ENCODE measurements at regions not wholly inside any gene's neighbourhood (a gene's known extent, or its start where the extent isn't known, plus 50 kb on each side); places are given as distances from the start of the nearest gene placed in this dataset.

DNA sequence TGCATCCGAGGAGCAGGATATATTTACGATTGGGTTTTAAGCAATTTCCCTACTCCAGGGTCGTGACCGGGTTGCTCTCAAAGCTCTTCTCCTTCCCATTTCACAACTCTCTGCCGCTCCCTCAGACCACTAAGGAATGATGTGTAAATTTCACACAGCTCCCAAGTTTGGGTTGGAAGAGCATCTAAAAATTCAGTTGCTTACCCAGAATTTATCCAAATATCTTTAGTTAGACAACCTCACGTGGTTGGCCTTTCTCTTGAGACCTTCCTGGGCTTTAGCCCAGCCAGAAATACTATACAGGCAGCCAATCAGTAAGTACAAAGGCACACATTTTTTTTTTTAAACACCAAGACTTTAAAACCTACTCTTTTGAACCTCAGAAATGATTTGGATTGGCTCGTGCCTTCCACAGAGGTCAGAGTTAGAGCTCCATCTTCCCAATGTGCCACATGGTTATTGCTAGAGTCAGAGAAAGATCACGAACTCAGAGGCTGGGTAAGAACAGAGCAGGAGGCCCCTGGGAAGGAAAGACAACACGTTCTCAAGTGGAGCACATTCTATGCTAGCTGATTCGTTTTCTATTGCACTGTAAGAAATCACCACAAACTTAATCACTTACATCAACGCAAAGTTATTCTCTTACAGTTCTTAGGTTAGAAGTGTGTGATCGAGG, 335.4 kb upstream of the MGMT start:
- no peak overlapping the region for H3K4me3 ChIP-seq (ENCODE audit: low read depth, low read length)
- TF ChIP-seq, protein P1, sequence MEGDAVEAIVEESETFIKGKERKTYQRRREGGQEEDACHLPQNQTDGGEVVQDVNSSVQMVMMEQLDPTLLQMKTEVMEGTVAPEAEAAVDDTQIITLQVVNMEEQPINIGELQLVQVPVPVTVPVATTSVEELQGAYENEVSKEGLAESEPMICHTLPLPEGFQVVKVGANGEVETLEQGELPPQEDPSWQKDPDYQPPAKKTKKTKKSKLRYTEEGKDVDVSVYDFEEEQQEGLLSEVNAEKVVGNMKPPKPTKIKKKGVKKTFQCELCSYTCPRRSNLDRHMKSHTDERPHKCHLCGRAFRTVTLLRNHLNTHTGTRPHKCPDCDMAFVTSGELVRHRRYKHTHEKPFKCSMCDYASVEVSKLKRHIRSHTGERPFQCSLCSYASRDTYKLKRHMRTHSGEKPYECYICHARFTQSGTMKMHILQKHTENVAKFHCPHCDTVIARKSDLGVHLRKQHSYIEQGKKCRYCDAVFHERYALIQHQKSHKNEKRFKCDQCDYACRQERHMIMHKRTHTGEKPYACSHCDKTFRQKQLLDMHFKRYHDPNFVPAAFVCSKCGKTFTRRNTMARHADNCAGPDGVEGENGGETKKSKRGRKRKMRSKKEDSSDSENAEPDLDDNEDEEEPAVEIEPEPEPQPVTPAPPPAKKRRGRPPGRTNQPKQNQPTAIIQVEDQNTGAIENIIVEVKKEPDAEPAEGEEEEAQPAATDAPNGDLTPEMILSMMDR (IDR thresholded peaks at IDR 0.05; ENCODE audit: insufficient read depth, low read length) = no peak
- peak; percentile 41 for DNase-seq (ENCODE audit: low read depth)

DNA sequence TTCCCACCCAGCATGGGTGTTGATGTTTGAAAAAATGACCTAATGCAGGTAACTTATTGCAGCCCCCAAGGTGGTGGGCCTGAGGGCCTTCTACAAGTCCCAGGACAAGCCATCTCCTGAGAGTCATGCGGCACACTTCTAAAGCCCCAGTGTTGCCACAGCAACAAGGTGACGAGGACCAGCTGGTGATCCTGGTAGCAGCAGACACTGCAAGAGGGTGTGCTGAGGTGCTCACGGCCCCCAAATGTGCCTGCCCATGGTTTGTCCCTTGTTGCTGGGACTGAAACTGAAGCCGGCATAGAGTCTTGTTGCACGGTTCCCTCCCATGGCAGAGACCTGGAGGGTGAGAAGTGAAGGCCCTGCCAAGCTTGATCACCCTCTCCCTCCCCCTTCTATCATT, 333.2 kb upstream of the MGMT start:
- no peak overlapping the region for H3K4me3 ChIP-seq (ENCODE audit: low read depth, low read length)
- no peak for DNase-seq (ENCODE audit: low read depth)
- TF ChIP-seq, protein P1 (IDR thresholded peaks at IDR 0.05; ENCODE audit: insufficient read depth, low read length) = no peak

DNA sequence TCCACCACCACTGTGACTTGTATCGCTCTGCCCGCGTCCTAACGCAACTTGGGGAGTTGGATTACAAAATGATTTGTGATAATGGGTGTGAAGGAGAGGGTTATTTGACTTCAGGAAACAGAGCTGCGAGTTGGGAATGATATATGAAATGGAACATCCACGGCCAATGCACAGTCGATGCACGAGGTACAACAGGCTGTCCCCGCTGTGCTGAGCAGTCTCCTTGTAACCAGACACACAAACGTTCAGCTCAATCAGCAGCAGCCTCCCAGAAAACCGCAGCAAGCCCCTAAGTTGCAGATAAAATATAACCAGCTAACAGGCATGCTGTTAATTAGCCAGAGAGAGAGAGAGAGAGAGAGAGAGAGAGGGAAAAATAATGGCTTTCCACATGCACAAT, 332.7 kb upstream of the MGMT start:
- no peak for DNase-seq (ENCODE audit: low read depth)
- H3K4me3 ChIP-seq (ENCODE audit: low read depth, low read length) = no peak overlapping the region
- TF ChIP-seq, protein P1 (IDR thresholded peaks at IDR 0.05; ENCODE audit: insufficient read depth, low read length) = no peak

DNA sequence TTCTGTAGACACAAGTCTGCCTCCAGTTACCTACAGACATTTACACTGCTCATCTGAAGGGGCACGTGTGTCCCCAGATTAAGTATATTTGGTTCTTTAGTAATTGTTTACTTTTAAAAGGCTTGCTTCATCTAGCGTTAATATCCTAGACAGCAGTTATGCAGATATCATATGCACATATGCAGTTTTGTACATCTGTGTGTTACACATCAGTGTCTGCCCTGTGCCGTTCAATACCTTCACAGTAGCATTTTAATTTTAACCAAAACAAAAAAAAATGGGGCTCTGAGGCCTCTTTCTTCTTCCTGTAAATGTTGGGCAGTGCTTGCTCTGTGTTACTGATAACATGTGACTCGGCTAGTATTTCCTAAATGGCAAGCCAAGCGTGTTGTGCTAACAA, 331.4 kb upstream of the MGMT start:
- H3K4me3 ChIP-seq (ENCODE audit: low read depth, low read length) = no peak overlapping the region
- DNase-seq (ENCODE audit: low read depth) = no peak
- TF ChIP-seq, protein P1 (IDR thresholded peaks at IDR 0.05; ENCODE audit: insufficient read depth, low read length) = no peak

DNA sequence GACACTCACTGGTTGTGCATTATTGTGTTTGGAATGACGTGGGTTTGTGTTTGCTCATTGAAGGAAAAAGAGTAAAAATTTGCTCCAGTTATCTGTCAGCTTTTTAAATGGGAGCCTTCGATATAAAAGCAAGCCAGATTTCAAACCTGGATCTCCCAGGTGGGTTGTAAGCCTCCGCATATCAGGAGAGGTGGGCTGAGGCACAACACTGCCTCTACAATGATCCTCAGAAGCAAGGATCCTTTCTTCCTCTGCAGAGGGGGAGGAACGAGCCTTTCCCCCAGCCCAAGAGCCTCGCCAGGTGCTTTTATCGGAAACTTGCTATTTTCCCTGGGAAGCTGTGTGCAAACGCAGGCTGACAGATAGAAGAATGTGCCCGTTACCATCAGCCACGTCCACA, 331.0 kb upstream of the MGMT start:
- TF ChIP-seq, protein P1 (IDR thresholded peaks at IDR 0.05; ENCODE audit: insufficient read depth, low read length) = no peak

DNA sequence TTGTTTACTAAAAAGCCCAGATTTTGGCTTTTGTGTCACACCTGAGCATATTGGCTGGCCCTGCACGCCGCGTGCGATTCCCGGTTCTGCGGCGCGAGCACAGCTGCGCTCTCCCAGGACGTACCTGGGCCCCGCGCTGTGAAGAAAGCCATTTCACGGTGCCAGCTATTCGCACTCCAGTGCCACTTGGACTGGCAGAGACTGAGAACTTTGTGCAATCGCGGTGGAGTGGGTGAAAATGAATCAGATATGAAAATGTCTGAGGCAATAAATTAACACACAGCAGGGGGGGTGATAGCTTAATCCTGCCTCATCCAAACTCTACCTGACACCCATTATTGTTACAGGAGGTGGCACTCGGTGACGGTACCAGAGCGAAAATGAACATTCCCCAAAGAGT, 330.1 kb upstream of the MGMT start:
- no peak for DNase-seq (ENCODE audit: low read depth)
- TF ChIP-seq, protein P1 (IDR thresholded peaks at IDR 0.05; ENCODE audit: insufficient read depth, low read length) = no peak
- H3K4me3 ChIP-seq (ENCODE audit: low read depth, low read length) = no peak overlapping the region

More for the DNA sequence above, 331.0 kb upstream of the MGMT start:
- DNase-seq (ENCODE audit: low read depth) = no peak
- H3K4me3 ChIP-seq (ENCODE audit: low read depth, low read length) = no peak overlapping the region

Measured in fibroblast of the aortic adventitia (primary cell).